A673 (cell line): ENCODE measurements at regions not wholly inside any gene's neighbourhood (a gene's known extent, or its start where the extent isn't known, plus 50 kb on each side); places are given as distances from the start of the nearest gene placed in this dataset.
"Not testable (repeated sequence)": the region's sequence is repeated elsewhere in the genome, so short reads cannot be mapped to it uniquely, and the experiment has no call there.

ENCODE experiments used
- BruUV-seq: library from RNA; stranded (reverse); fragments of 400-500 nt; replicated peaks from 2 replicates; lab custom pipeline; 2021; lab: Mats Ljungman, UMichigan
- CTCF ChIA-PET: fragments of 300-600 bp; sonication (Branson Sonifier 250); formaldehyde crosslinking; loops from one replicate; lab custom pipeline; 2022; ENCODE audit warnings: antibody characterized with exemption; lab: Charles Lee
- POLR2A ChIA-PET: fragments of 300-600 bp; sonication (Branson Sonifier 250); formaldehyde crosslinking; loops from one replicate; lab custom pipeline; 2022; ENCODE audit warnings: antibody characterized with exemption; ENCODE audit not compliant: low non-redundant PET; lab: Charles Lee
- DNase-seq: peaks from one replicate; pipeline ENCODE4 v3.0.0-alpha.2; 2015; ENCODE audit warnings: low spot score
- H3K27ac ChIP-seq: fragments of 200-600 bp; sonication (generic); 2 replicates; pipeline ENCODE4 v1.5.1; 2016; ENCODE audit warnings: mixed run types, low read depth, mild to moderate bottlenecking, mixed read lengths, antibody characterized with exemption, low read length; ENCODE audit not compliant: poor library complexity, severe bottlenecking
- H3K27me3 ChIP-seq: fragments of 200-600 bp; sonication (generic); replicated peaks from 2 replicates; pipeline ENCODE4 v1.6.1; 2017; ENCODE audit warnings: mixed run types, low read depth, mild to moderate bottlenecking, mixed read lengths, antibody characterized with exemption, low read length; ENCODE audit not compliant: insufficient read depth, poor library complexity
- H3K36me3 ChIP-seq: fragments of 200-600 bp; sonication (generic); 2 replicates; pipeline ENCODE4 v1.6.1; 2016; ENCODE audit warnings: mixed run types, mild to moderate bottlenecking, mixed read lengths, antibody characterized with exemption, low read length; ENCODE audit not compliant: insufficient read depth, poor library complexity, severe bottlenecking
- H3K4me1 ChIP-seq: fragments of 200-600 bp; sonication (generic); 2 replicates; pipeline ENCODE4 v1.6.1; 2017; ENCODE audit warnings: mixed run types, mild to moderate bottlenecking, mixed read lengths, antibody characterized with exemption, low read length; ENCODE audit not compliant: insufficient read depth, poor library complexity, severe bottlenecking
- H3K4me3 ChIP-seq: fragments of 200-600 bp; sonication (generic); 2 replicates; pipeline ENCODE4 v1.5.1; 2016; ENCODE audit warnings: low read depth, mixed run types, mild to moderate bottlenecking, mixed read lengths, low read length; ENCODE audit not compliant: poor library complexity, severe bottlenecking
- H3K9me3 ChIP-seq: fragments of 200-600 bp; sonication (generic); 2 replicates; pipeline ENCODE4 v1.6.1; 2016; ENCODE audit warnings: mixed run types, low read depth, mild to moderate bottlenecking, mixed read lengths, antibody characterized with exemption, low read length; ENCODE audit not compliant: poor library complexity, severe bottlenecking
- EZH2 ChIP-seq: fragments of 200-600 bp; sonication (generic); IDR thresholded peaks from 2 replicates; pipeline ENCODE4 v1.6.1; 2017; ENCODE audit warnings: borderline replicate concordance, low read depth, mild to moderate bottlenecking, mixed read lengths, antibody characterized with exemption, low read length; ENCODE audit not compliant: poor library complexity, severe bottlenecking
- intact Hi-C: fragments of 100-400 bp; cut with micrococcal nuclease; formaldehyde crosslinking; loops from one replicate; pipeline ENCODE4 v1.10.0; 2022; ENCODE audit not compliant: unreplicated experiment
- TF ChIP-seq, protein P1 (sequence below): fragments of 300-800, 200-600 bp; sonication (generic); conservative IDR thresholded peaks from 2 replicates; pipeline ENCODE4 v1.5.1; 2017; ENCODE audit warnings: low read depth, mild to moderate bottlenecking, antibody characterized with exemption, low read length, moderate library complexity, mixed read lengths

DNA sequence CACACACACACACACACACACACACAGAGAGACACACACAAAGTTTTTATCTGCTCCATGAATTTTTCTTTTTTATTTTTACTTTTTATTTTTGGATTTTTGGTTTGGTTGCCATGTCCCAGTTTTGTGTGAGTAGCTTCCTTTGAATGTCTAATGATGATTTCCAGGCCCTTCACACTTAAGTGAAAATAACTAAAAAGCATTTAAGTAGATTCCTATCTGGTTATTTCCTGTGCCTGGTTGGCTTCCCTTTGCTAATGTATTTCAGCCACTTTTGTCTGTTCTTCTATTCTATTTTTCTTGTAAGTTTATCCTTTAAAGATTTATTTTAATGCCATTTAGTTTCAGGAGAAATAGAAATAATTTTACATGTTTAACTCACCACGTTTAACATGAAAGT lies 755.4 kb downstream of the SLC6A15 start:
- ChIA-PET POLR2A (no interaction called here), CTCF (no interaction called here)
- no peak for TF ChIP-seq EZH2
- TF ChIP-seq, protein P1, sequence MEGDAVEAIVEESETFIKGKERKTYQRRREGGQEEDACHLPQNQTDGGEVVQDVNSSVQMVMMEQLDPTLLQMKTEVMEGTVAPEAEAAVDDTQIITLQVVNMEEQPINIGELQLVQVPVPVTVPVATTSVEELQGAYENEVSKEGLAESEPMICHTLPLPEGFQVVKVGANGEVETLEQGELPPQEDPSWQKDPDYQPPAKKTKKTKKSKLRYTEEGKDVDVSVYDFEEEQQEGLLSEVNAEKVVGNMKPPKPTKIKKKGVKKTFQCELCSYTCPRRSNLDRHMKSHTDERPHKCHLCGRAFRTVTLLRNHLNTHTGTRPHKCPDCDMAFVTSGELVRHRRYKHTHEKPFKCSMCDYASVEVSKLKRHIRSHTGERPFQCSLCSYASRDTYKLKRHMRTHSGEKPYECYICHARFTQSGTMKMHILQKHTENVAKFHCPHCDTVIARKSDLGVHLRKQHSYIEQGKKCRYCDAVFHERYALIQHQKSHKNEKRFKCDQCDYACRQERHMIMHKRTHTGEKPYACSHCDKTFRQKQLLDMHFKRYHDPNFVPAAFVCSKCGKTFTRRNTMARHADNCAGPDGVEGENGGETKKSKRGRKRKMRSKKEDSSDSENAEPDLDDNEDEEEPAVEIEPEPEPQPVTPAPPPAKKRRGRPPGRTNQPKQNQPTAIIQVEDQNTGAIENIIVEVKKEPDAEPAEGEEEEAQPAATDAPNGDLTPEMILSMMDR = no peak
- DNase-seq = no peak
- no peak overlapping the region for H3K27ac ChIP-seq
- no peaks in the 10 kb centered on the region for H3K4me1 ChIP-seq
- H3K27me3 ChIP-seq = no peaks in the 10 kb centered on the region
- H3K36me3 ChIP-seq = no peaks in the 10 kb centered on the region
- no peak overlapping the region for H3K4me3 ChIP-seq
- no TSS peak for BruUV-seq
- no peaks in the 10 kb centered on the region for H3K9me3 ChIP-seq
- intact Hi-C loops = no loop called here

DNA sequence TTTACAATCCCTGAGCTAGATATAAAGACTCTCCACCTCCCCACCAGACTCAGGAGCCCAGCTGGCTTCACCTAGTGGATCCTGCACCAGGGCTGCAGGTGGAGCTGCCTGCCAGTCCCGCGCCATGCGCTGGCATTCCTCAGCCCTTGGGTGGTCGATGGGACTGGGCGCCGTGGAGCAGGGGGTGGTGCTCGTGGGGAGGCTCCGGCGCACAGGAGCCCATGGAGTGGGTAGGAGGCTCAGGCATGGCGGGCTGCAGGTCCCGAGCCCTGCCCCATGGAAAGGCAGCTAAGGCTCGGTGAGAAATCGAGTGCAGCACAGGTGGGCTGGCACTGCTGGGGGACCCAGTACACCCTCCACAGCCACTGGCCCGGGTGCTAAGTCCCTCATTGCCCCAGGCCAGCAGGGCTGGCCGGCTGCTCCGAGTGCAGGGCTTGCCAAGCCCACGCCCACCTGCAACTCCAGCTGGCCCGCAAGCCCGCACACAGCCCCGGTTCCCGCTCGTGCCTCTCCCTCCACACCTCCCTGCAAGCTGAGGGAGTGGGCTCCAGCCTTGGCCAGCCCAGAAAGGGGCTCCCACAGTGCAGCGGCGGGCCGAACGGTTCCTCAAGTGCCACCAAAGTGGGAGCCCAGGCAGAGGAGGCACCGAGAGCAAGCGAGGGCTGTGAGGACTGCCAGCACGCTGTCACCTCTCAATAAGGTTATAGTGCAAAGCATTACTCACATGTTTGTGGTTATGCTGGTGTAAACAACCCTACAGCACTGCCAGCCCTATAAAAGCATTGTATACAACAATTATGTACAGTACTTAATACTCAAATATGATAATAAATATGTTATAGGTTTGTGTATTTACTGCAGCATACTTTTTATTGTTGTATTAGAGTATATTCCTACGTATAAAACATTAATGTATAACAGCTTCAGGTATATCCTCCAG lies 757.3 kb downstream of the SLC6A15 start:
- H3K4me3 ChIP-seq, POLR2A ChIA-PET, DNase-seq, H3K27ac ChIP-seq, H3K4me1 ChIP-seq, BruUV-seq, CTCF ChIA-PET, H3K9me3 ChIP-seq, H3K36me3 ChIP-seq, H3K27me3 ChIP-seq, intact Hi-C loops: not testable (repeated sequence)

DNA sequence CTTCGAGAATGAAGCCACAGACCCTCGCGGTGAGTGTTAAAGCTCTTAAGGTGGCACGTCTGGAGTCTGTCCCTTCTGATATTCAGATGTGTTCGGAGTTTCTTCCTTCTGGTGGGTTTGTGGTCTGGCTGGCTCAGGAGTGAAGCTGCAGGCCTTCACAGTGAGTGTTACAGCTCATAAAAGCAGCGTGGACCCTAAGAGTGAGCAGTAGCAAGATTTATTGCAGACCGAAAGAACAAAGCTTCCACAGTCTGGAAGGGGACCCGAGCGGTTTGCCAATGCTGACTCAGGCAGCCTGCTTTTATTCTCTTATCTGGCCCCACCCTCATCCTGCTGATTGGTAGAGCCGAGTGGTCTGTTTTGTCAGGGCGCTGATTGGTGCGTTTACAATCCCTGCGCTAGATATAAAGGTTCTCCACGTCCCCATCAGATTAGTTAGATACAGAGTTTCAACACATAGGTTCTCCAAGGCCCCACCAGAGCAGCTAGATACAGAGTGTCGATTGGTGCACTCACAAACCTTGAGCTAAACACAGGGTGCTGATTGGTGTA lies 758.1 kb downstream of the SLC6A15 start:
- H3K36me3 ChIP-seq, intact Hi-C loops, H3K27ac ChIP-seq, BruUV-seq, CTCF ChIA-PET, H3K4me1 ChIP-seq, H3K4me3 ChIP-seq, H3K9me3 ChIP-seq, H3K27me3 ChIP-seq, POLR2A ChIA-PET, DNase-seq: not testable (repeated sequence)

DNA sequence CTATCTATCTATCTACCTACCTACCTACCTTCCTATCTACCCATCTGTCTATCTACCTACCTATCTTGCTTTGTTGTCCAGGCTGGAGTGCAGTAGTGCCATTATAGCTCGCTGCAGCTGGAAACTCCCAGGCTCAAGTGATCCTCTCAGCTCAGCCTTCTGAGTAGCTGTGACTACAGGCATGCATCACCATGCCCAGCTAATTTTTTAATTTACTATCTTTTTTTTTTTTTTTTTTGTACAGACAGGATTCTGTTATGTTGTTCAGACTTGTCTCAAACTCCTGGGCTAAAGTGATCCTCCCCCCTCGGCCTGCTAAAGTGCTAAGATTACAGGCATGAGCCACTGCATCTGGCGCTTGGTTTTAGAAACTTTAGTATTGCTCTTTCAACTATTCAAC lies 762.4 kb downstream of the SLC6A15 start:
- Histone ChIP-seq H3K4me3 (no peak overlapping the region), H3K9me3 (no peaks in the 10 kb centered on the region), H3K27ac (no peak overlapping the region), H3K36me3 (no peaks in the 10 kb centered on the region), H3K4me1 (no peaks in the 10 kb centered on the region), H3K27me3 (no peaks in the 10 kb centered on the region)
- TF ChIP-seq, protein P1 = no peak
- no peak for TF ChIP-seq EZH2
- BruUV-seq = no TSS peak
- no peak for DNase-seq
- ChIA-PET POLR2A (no interaction called here), CTCF (no interaction called here)
- intact Hi-C loops = no loop called here
